H7 (cell line): ENCODE measurements at regions not wholly inside any gene's neighbourhood (a gene's known extent, or its start where the extent isn't known, plus 50 kb on each side); places are given as distances from the start of the nearest gene placed in this dataset.
A peak's percentile ranks its signal among the peaks of the same experiment; 100 is the strongest.
"Not testable (repeated sequence)": the region's sequence is repeated elsewhere in the genome, so short reads cannot be mapped to it uniquely, and the experiment has no call there.

Source experiments
- DNase-seq: peaks from one replicate; pipeline ENCODE4 v3.0.0; 2012
- H3K27me3 ChIP-seq: 2 replicates; pipeline ENCODE4 v1.6.0; 2011; ENCODE audit warnings: mild to moderate bottlenecking, low read length; ENCODE audit not compliant: control insufficient read depth, insufficient read depth
- H3K36me3 ChIP-seq: replicated peaks from 2 replicates; pipeline ENCODE4 v1.5.1; 2011; ENCODE audit warnings: low read length; ENCODE audit not compliant: control insufficient read depth, insufficient read depth
- H3K4me3 ChIP-seq: 2 replicates; pipeline ENCODE4 v1.5.1; 2011; ENCODE audit warnings: low read depth, mild to moderate bottlenecking, control low read depth, low read length, moderate library complexity; ENCODE audit not compliant: insufficient read depth

DNA sequence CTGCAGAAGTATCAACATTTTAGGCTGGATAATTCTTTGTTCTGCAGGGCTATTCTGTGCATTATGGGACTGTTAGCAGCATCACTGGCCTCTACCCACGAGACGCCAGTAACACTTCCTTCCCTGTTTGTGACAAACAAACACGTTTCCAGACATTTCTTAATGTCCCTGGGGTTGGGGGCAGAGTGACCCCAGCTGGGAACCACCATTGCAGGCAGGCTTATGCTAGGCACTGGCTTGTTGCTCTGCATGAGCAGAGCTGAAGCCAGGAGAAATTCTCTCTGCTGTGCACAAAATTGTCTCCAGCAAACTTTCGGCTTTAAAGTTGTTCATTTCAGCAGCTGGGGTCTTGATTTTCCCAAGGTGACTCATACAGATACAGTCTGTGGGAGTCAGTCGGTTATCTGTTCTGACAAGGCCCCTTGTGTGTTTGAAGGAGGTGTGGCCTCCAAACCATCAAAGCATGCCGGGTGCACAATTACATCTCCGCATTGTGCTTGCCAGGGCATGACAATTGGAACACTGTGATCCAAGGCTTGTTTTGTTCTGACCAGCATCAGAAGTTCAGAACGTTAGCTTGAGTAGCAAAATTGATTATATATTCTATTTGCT lies 156.4 kb upstream of the BOD1L1 start:
- H3K4me3 ChIP-seq = no peak overlapping the region
- DNase-seq = no peak
- no peaks in the 10 kb centered on the region for H3K36me3 ChIP-seq
- no peaks in the 10 kb centered on the region for H3K27me3 ChIP-seq

DNA sequence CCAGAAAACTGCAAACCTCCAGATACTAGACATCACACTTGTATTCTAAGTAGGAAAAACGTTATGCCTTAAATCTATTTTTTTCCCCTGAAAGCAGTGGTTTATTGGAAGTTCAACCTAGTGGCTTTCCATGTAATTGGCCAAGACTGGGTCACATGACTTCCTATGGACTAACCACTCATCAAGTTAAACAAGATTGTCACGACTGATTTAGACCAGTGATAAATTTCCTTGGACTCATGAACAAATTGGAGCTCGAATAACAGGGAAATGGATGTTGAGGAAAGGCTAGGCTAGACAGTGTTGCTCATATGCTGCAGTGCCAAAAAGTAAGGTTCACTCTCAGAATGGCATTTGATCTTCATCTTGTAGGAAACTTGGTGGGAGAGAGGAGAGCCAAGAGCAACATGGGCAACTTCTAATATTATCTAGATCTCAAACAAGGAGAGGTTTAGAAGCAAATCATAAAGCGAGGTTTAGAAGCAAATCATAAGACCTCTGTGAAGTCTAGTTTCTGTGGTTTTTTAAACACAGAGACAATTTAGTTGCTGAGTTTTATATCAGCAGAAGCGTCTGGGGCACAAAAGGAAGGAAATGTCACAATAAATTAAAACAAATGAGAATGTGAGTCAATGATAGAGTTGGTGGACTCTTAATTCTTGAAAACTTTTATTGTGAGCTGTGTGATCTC lies 165.6 kb upstream of the BOD1L1 start:
- no peaks in the 10 kb centered on the region for H3K36me3 ChIP-seq
- no peaks in the 10 kb centered on the region for H3K27me3 ChIP-seq
- DNase-seq = no peak
- no peak overlapping the region for H3K4me3 ChIP-seq

DNA sequence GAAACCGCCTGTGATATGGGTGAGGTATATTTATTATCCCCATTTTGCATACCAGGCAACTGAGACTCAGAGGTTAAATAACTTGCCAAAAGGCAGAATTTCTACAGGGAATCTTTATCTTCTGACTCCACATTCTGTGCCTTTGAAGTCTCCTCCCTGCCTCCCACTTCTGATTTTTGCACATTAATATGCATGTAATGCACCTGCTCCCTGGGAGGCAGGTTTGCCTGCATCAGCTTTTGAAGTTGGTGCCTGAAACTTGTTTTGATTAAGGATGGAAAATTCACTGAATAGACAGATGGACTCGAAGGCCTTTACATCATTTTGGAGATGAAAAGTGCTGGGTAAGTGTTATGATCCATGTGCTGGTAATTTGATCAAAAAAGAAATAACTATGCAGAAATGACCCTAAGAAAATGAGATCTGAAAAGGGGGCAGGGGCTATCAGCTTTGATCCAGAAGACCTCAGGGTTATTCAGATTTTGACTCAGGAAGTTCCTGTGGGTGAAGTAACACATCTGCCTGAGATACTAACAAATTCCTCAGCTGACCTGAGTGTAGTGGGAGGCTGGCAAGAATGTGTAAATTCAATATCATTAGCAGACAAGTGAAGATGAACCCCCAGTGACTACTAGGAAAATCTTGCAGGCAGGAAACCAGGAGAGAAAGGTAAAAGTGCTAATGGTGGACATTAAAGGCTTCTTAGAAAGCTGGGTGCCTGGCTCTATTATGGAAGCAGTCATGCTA lies 167.5 kb upstream of the BOD1L1 start:
- no peak for DNase-seq
- H3K36me3 ChIP-seq = no peaks in the 10 kb centered on the region
- H3K4me3 ChIP-seq = no peak overlapping the region
- no peaks in the 10 kb centered on the region for H3K27me3 ChIP-seq

DNA sequence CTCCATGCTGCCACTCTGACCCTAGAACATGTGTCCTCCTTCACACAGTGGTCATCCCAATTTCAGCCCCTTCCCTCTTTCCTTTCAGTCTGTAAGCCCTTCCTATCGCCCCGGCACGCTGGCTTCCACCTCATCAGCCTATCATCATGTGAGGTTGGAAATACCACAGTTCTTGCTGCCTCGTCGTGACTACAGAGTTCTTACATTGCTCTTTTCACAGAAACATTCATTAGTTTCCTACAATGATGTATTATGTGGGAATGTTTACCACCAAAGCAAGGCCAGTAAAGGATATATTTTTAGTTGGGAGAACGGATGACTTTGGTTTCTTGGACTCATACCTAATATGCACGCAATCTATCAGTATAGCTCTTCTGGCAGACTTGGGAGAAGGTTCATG lies 169.5 kb upstream of the BOD1L1 start:
- no peak for DNase-seq
- Histone ChIP-seq H3K36me3 (no peaks in the 10 kb centered on the region), H3K27me3 (no peaks in the 10 kb centered on the region), H3K4me3 (no peak overlapping the region)

DNA sequence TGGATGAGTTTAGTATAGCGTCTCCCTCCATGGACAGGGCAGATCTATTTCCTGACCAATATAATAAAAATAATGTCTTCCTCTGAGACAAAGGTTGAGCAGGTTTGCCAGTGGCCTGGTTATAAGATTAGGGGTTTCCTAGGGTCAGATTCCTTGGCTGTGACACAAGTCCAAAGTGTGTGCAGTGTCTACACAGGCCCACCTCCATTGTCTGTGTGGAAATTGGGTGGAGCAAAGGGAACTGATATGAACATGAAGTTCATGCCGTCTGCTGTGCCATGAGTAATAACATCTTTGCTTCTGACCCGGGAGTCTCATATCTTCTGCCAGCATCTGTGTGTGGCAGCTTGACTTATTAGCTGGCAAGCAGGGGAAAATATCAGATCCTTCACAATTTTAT lies 187.7 kb upstream of the BOD1L1 start:
- no peaks in the 10 kb centered on the region for H3K36me3 ChIP-seq
- no peak overlapping the region for H3K4me3 ChIP-seq
- DNase-seq = no peak
- no peaks in the 10 kb centered on the region for H3K27me3 ChIP-seq

DNA sequence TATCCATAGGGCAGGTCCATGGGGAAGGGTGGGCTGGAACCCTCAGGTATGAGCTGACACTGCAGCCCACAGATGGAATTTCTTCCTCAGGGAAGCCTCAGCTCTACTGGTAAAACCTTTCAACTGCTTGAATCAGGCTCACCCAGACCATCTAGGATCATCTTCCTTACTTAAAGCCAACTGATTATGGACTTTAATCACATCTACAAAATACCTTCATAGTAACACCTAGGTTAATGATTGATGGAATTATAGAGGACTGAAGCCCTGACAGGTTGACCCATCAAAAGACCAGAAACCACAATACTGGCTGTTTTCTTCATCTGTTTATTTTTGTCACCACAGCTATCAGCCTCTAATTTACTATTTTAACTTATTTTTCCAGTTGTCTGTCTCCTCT lies 188.9 kb upstream of the BOD1L1 start:
- H3K36me3 ChIP-seq = no peaks in the 10 kb centered on the region
- DNase-seq = no peak
- no peaks in the 10 kb centered on the region for H3K27me3 ChIP-seq

DNA sequence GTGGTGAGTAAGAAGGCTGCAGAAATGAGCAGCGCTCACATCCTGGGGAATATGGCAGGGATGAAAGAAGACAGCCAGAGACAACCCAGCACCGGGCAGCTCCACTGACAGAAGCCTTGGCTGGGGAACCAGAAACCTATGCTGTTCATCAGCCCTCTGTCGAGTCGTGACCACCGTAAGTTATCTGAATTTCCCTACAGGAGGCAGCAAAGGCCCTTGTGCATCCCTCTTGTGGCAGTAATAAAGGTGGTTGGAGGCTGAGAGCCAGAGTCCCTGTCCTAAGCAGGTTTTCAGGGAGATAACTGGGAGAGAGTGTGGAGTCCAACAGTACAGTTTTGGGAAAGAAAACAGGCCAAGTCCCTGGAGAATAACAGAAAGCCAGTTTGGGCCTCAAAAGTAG lies 194.0 kb upstream of the BOD1L1 start:
- Histone ChIP-seq H3K27me3 (no peaks in the 10 kb centered on the region), H3K4me3 (no peak overlapping the region), H3K36me3 (no peaks in the 10 kb centered on the region)
- DNase-seq = peak; percentile 7

More for the DNA sequence above, 188.9 kb upstream of the BOD1L1 start:
- no peak overlapping the region for H3K4me3 ChIP-seq

DNA sequence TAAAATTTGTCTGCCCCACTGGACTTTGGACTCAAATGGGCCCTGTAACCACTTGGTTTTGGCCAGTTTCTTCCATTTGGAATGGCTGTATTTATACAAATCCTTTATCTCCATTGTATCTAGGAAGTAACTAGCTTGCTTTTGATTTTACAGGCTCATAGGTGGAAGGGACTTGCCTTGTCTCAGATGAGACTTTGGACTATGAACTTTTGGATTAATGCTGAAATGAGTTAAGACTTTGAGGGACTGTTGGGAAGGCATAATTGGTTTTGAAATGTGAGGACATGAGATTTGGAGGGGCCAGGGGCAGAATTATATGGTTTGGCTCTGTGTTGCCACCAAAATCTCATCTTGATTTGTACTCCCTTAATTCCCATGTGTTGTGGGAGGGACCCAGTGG lies 198.3 kb upstream of the BOD1L1 start:
- H3K27me3 ChIP-seq, H3K4me3 ChIP-seq, DNase-seq, H3K36me3 ChIP-seq: not testable (repeated sequence)

DNA sequence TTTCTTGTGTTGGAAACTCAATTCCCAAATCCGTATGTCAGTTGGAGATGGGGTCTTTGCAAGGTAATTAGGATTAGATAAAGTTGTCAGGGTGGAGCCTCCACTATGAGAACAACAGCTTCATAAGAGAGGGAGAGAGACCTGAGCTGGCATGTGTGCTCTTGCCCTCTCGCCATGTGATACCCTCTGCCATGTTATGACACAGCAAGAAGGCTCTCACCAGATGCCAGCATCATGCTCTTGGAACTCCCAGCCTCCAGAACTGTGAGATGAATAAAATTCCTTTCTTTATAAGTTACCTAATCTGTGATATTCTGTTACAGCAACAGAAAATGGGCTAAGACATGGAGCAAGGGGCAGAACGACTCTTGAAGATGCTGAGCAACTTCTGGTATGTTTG lies 201.9 kb upstream of the BOD1L1 start:
- Histone ChIP-seq H3K4me3 (no peak overlapping the region), H3K27me3 (no peaks in the 10 kb centered on the region), H3K36me3 (no peaks in the 10 kb centered on the region)
- DNase-seq = no peak

DNA sequence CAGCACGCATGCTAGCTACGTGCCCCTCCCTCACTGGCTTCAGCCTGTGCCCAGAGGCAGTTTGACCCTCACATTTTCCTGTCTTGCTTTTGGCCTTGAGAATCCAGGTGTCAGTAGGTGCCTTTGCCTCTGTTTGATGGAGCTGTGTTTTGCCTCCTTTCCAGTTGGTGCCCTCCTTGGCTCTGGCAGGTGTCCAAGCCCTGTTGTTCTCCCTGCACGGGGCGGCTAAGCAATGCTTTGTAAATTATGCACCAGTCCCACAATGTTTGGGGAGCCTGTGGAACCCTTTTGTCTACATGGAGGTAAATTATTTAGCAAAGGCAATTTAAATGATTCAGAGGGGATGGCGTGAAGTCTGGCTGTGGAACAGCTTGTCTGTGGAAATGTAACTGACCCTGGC lies 202.9 kb upstream of the BOD1L1 start:
- no peaks in the 10 kb centered on the region for H3K36me3 ChIP-seq
- no peaks in the 10 kb centered on the region for H3K27me3 ChIP-seq
- DNase-seq = no peak
- H3K4me3 ChIP-seq = no peak overlapping the region

DNA sequence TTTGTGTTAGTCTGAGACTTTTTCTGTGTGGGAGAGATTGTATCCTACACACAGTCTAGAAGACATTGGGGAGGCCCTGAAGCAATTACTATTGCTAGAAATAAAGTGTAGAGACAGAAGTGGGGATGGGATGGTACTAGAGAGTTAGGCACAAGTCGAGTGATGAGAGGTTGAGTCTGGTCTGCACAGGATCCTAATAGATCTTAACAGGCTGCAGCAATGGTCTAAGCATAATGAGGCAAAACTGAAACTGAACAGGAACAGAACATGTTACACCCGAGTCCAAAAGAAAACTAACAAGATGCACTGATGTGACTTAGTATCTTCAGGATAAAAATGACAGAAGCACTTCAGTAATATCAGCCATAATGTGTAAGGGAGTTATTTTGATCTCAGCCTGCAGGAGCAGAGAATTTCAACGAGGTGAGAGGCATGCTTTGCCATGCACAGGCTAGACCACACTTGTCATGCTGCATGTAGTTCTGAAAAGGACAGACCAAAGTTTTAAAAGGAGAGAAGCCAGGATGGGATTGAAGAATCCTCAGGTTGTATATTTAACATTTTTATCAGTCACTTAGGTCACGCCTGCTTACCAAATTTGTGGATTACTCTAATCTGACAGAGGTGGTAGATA lies 205.8 kb upstream of the BOD1L1 start:
- no peaks in the 10 kb centered on the region for H3K36me3 ChIP-seq
- H3K27me3 ChIP-seq = no peaks in the 10 kb centered on the region
- no peak for DNase-seq
- H3K4me3 ChIP-seq = no peak overlapping the region

DNA sequence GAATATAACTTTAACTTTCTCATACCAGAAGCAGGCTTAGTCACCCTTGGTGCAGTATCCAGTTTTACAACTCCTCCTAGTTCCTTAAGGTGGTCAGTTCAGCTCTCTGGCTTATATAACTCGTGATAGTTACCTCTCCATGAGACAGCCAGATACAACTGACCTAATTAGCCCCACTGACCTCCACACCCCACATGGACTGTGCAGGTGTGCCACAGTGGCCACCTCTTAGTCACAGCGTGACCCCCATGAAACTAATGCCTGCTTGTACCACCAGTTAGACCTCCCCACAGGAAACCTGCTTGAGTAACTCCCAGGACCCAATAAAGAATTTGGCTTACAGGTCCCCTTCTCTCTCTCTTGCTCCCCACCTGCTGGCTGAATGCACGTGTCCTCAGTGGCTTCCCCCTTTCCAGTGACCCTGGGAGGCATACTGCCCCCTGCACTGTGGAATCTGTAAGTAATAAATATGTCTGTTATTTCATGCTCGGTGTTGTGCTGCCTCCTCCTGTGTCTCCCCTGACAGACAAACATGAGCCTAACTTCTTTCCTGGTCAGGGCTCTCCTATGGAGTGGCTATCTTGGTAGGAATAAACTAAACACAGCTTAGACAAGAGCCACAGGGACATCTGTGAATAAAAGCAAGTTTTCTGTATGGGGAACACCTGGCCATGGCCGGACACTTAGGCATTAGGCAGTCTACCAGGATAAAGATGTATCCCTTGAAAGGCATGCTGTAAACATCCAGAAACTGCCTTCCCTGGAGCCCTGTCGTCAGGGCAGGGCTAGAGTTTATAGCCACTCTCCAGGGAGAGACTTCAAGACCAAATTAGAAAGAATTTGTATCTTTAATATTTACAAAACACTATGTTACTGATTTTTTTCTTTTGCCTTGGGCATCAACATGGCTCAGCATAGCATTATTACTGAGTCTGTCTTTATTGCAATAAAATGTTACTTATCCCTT lies 209.7 kb upstream of the BOD1L1 start:
- no peak for DNase-seq
- Histone ChIP-seq H3K27me3 (no peaks in the 10 kb centered on the region), H3K4me3 (no peak overlapping the region), H3K36me3 (no peaks in the 10 kb centered on the region)

DNA sequence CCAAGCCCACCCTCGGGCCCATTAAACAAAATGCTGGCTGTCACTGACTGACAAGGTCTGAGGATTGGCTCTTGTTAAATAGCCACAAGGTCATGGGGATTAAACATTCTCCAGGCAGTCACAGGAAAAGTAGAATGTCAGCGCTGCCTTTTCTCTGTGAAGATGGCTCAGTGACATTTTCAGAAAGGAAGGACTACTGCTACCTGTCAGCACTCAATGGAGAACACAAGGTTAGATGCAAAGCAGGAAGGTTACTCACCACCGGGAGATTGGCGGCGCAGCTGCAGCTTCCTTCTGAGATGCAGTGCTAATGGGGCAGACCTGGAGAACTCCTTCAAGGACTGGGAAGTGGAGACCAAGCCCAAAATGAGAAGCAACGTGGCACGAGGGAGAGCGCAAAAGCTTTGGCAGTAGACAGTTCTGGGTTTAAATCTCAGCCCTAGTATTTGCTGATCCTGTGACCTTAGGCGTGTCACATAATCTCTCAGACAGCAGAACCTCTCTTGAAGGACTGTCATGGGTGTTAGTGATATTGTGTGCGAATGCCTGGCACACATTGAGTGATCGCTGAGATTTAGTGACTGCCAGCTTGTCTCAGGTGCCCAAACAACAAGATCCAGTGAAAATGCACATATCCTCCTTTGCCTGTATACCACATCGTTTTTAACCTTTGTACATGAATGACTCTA lies 213.1 kb upstream of the BOD1L1 start:
- DNase-seq = no peak
- no peak overlapping the region for H3K4me3 ChIP-seq
- no peaks in the 10 kb centered on the region for H3K36me3 ChIP-seq
- H3K27me3 ChIP-seq = no peaks in the 10 kb centered on the region

DNA sequence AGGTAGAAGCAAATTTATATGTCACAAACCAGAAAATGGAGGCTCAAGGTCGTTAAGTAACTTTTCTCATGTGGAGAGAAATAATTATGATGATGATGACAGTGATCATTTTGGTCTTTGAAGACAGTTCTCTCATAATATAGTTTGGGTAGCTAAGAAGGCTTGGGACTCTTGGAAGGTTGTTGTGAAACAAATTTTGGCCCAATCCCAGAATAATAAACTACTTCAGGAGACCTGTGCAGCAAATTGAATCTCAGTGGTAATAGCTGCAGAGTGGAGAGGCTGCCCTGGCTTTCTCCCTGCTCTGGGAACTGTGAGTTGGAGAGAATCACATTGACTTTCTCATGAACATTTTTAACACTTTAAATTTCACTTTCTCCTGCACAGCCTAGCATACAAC lies 217.2 kb upstream of the BOD1L1 start:
- H3K4me3 ChIP-seq = no peak overlapping the region
- DNase-seq = no peak
- H3K27me3 ChIP-seq = no peaks in the 10 kb centered on the region

More for the DNA sequence above, 217.2 kb upstream of the BOD1L1 start:
- no peaks in the 10 kb centered on the region for H3K36me3 ChIP-seq
